ENCODE measurements at regions not wholly inside any gene's neighbourhood (a gene's known extent, or its start where the extent isn't known, plus 50 kb on each side); places are given as distances from the start of the nearest gene placed in this dataset.

- no peak overlapping the region for H3K4me3 ChIP-seq
- no peaks in the 10 kb centered on the region for H3K9me3 ChIP-seq
- no peak for DNase-seq (ENCODE audit: low spot score)
- H3K4me1 ChIP-seq: no peaks in the 10 kb centered on the region
- no peaks in the 10 kb centered on the region for H3K36me3 ChIP-seq
- H3K27me3 ChIP-seq: no peaks in the 10 kb centered on the region
- TF ChIP-seq CTCF (IDR thresholded peaks at IDR 0.05): no peak
- no peak overlapping the region for H3K27ac ChIP-seq
Observed at GRCh38 chr5:12269164-12269563, 364.9 kb upstream of the CTNND2 start.

GRCh38 chr5:12258549-12258948 lies 354.3 kb upstream of the CTNND2 start:
- no peaks in the 10 kb centered on the region for H3K27me3 ChIP-seq
- no peaks in the 10 kb centered on the region for H3K4me1 ChIP-seq
- no peaks in the 10 kb centered on the region for H3K36me3 ChIP-seq
- DNase-seq (ENCODE audit: low spot score): no peak
- no peaks in the 10 kb centered on the region for H3K9me3 ChIP-seq
- no peak for TF ChIP-seq CTCF (IDR thresholded peaks at IDR 0.05)
- no peak overlapping the region for H3K27ac ChIP-seq
- no peak overlapping the region for H3K4me3 ChIP-seq

GRCh38 chr5:12250454-12250853 lies 346.2 kb upstream of the CTNND2 start:
- Histone ChIP-seq H3K27me3 (no peaks in the 10 kb centered on the region), H3K9me3 (no peaks in the 10 kb centered on the region), H3K27ac (no peak overlapping the region), H3K4me1 (no peaks in the 10 kb centered on the region), H3K36me3 (no peaks in the 10 kb centered on the region), H3K4me3 (no peak overlapping the region)
- DNase-seq (ENCODE audit: low spot score): no peak
- no peak for TF ChIP-seq CTCF (IDR thresholded peaks at IDR 0.05)

GRCh38 chr5:12248831-12249230 lies 344.6 kb upstream of the CTNND2 start:
- no peaks in the 10 kb centered on the region for H3K36me3 ChIP-seq
- DNase-seq (ENCODE audit: low spot score): no peak
- H3K27me3 ChIP-seq: no peaks in the 10 kb centered on the region
- H3K9me3 ChIP-seq: no peaks in the 10 kb centered on the region
- no peak for TF ChIP-seq CTCF (IDR thresholded peaks at IDR 0.05)
- H3K4me3 ChIP-seq: no peak overlapping the region
- no peaks in the 10 kb centered on the region for H3K4me1 ChIP-seq
- H3K27ac ChIP-seq: no peak overlapping the region

- H3K9me3 ChIP-seq: no peaks in the 10 kb centered on the region
- DNase-seq (ENCODE audit: low spot score): no peak
- no peaks in the 10 kb centered on the region for H3K4me1 ChIP-seq
- no peaks in the 10 kb centered on the region for H3K27me3 ChIP-seq
- TF ChIP-seq CTCF (IDR thresholded peaks at IDR 0.05): no peak
- H3K4me3 ChIP-seq: no peak overlapping the region
- no peaks in the 10 kb centered on the region for H3K36me3 ChIP-seq
- no peak overlapping the region for H3K27ac ChIP-seq
Observed at GRCh38 chr5:12246036-12246435, 341.8 kb upstream of the CTNND2 start.

GRCh38 chr5:12245429-12245828 lies 341.2 kb upstream of the CTNND2 start:
- no peak for DNase-seq (ENCODE audit: low spot score)
- no peak overlapping the region for H3K27ac ChIP-seq
- H3K4me3 ChIP-seq: no peak overlapping the region
- TF ChIP-seq CTCF (IDR thresholded peaks at IDR 0.05): no peak
- no peaks in the 10 kb centered on the region for H3K36me3 ChIP-seq
- H3K4me1 ChIP-seq: no peaks in the 10 kb centered on the region
- no peaks in the 10 kb centered on the region for H3K27me3 ChIP-seq
- no peaks in the 10 kb centered on the region for H3K9me3 ChIP-seq
